PFSK-1 (cell line): ENCODE measurements at regions not wholly inside any gene's neighbourhood (a gene's known extent, or its start where the extent isn't known, plus 50 kb on each side); places are given as distances from the start of the nearest gene placed in this dataset.

Source experiments
- FOXP2 ChIP-seq: optimal IDR thresholded peaks from 2 replicates; pipeline ENCODE3; 2011; ENCODE audit warnings: borderline replicate concordance, control low read depth, inconsistent platforms; ENCODE audit not compliant: insufficient read depth; ENCODE audit errors: extremely low read length, extremely low read depth
- POLR2AphosphoS5 ChIP-seq: IDR thresholded peaks from 2 replicates; pipeline ENCODE4 v1.6.1; 2012; ENCODE audit warnings: low read depth, mild to moderate bottlenecking, control low read depth, low read length, moderate library complexity
- SIN3A ChIP-seq: IDR thresholded peaks from 2 replicates; pipeline ENCODE4 v1.6.1; 2012; ENCODE audit warnings: mild to moderate bottlenecking, low read length, moderate library complexity, borderline replicate concordance; ENCODE audit not compliant: insufficient read depth
- TAF1 ChIP-seq: IDR thresholded peaks from 2 replicates; pipeline ENCODE4 v1.6.1; 2012; ENCODE audit warnings: low read length, control low read depth, borderline replicate concordance; ENCODE audit not compliant: insufficient read depth
- TF ChIP-seq, protein P1 (sequence below), 2 experiments: IDR thresholded peaks; 2 replicates each; pipeline versions ENCODE4 v1.6.1 to v1.8.0; 2011 to 2012; ENCODE audit warnings: low read depth in 2 of 2, low read length in 2 of 2, control low read depth in 1 of 2, inconsistent platforms in 1 of 2, mild to moderate bottlenecking in 1 of 2, moderate library complexity in 1 of 2; ENCODE audit not compliant: insufficient read depth in 1 of 2

DNA sequence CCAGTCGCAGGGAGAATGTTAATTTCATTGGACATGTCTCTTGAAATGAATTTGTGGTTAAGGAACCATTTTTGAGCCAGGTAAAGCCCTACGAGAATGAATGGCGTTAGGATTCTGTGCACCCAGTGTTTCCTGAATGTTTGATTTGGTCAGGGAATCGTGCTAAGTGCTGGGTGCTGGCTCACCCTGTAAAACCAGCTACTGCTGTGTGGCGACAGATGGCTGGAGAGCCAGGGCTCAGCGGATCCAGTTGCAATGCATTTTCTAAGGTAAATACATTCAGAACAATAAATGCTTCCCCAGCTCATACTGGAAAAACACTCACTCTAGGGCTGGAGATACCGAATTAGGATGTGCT, 355.5 kb downstream of the GLRX3 start:
- TF ChIP-seq FOXP2 (no peak), POLR2AphosphoS5 (no peak), TAF1 (no peak), SIN3A (no peak)
- TF ChIP-seq, protein P1, sequence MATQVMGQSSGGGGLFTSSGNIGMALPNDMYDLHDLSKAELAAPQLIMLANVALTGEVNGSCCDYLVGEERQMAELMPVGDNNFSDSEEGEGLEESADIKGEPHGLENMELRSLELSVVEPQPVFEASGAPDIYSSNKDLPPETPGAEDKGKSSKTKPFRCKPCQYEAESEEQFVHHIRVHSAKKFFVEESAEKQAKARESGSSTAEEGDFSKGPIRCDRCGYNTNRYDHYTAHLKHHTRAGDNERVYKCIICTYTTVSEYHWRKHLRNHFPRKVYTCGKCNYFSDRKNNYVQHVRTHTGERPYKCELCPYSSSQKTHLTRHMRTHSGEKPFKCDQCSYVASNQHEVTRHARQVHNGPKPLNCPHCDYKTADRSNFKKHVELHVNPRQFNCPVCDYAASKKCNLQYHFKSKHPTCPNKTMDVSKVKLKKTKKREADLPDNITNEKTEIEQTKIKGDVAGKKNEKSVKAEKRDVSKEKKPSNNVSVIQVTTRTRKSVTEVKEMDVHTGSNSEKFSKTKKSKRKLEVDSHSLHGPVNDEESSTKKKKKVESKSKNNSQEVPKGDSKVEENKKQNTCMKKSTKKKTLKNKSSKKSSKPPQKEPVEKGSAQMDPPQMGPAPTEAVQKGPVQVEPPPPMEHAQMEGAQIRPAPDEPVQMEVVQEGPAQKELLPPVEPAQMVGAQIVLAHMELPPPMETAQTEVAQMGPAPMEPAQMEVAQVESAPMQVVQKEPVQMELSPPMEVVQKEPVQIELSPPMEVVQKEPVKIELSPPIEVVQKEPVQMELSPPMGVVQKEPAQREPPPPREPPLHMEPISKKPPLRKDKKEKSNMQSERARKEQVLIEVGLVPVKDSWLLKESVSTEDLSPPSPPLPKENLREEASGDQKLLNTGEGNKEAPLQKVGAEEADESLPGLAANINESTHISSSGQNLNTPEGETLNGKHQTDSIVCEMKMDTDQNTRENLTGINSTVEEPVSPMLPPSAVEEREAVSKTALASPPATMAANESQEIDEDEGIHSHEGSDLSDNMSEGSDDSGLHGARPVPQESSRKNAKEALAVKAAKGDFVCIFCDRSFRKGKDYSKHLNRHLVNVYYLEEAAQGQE (IDR thresholded peaks at IDR 0.05; ENCODE audit: insufficient read depth in 1 of 2, low read depth in 2 of 2, low read length in 2 of 2): no peak

DNA sequence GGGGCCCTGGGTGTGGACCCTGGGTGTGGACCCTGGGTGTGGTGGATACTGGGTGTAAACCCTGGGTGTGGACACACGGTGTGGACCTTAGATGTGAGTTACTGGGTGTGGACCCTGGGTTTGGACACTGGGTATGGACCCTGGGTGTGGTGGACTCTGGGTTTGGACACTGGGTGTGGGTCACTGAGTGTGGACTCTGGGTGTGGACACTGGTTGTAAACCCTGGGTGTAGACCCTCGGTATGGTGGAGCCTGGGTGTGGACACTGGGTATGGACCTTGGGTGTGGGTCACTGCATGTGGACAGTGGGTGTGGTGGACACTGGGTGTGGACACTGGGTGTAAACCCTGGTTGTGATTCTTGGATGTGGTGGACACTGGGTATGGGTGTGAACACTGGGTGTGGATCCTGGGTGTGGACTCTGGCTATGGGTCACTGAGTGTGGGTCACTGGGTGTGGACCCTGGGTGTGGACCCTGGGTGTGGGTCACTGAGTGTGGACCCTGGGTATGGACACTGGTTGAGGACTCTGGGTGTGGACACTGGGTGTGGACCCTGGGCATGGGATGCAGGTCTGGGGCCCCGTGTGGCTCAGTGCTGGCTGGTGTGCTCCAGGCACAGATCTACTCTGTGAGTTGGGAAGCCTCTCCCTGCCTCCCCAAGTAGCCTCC, 356.2 kb downstream of the GLRX3 start:
- TF ChIP-seq TAF1: no peak
- TF ChIP-seq SIN3A: no peak
- TF ChIP-seq, protein P1 (IDR thresholded peaks at IDR 0.05; ENCODE audit: insufficient read depth in 1 of 2, low read depth in 2 of 2, low read length in 2 of 2): no peak
- TF ChIP-seq POLR2AphosphoS5: no peak
- TF ChIP-seq FOXP2: no peak

- TF ChIP-seq POLR2AphosphoS5: no peak
- no peak for TF ChIP-seq FOXP2
- no peak for TF ChIP-seq TAF1
- no peak for TF ChIP-seq SIN3A
- TF ChIP-seq, protein P1 (IDR thresholded peaks at IDR 0.05; ENCODE audit: insufficient read depth in 1 of 2, low read depth in 2 of 2, low read length in 2 of 2): no peak
Observed at GRCh38 chr10:130493021-130493420, 356.8 kb downstream of the GLRX3 start.

DNA sequence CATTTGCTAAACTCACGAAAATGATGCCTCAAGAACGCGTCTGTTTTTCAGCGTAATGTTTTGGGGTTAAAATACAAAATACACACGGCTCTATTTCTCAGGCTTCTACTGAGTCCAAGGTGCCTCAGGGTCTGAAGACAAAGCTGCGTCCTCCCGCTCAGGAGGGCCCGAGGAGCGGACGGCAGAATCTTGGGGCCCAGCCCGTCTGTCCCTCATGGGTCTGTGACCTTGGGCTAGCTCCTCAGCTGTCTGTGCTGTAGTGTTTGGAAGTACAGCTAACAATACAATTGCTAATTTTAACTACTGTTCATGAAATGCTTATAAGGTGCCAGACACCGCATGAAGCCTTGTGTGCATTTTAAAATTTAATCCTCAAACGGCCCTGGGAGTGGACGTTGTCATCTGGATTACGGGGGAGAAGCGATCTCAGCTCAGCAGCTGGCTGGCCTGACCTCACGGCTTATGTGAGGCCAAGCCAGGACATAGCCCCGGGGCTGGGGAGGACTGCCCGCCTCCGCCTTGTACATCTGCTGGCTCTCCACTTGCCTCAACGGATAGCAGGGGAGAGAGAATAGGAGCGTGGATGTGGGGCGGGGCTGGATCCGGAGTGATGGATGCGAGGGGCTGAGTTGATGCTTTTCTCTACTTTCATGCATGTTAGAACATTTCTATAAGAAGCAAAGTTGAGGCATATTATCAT, 357.4 kb downstream of the GLRX3 start:
- TF ChIP-seq TAF1 (no peak), POLR2AphosphoS5 (no peak), SIN3A (no peak), FOXP2 (no peak)
- TF ChIP-seq, protein P1 (IDR thresholded peaks at IDR 0.05; ENCODE audit: insufficient read depth in 1 of 2, low read depth in 2 of 2, low read length in 2 of 2): no peak
